ENCODE measurements at regions not wholly inside any gene's neighbourhood (a gene's known extent, or its start where the extent isn't known, plus 50 kb on each side); places are given as distances from the start of the nearest gene placed in this dataset.

DNA sequence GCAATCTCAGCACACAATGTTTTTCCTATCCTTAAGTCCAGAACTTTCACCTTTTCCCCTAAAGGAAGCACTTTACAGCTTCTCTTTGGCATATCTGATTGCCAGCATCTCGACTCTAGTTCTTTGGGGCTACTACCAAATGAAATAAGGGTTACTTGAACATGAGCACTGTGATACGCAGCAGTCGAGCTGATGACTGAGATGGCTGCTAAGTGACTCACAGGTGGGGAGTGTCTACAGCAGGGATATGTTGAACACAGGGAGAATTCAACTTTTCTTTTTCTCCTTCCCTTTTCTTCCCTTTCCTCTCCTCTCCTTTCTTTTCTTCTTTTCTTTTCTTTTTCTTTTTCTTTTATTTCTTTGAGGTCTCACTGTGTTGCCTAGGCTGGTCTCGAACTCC, 334.8 kb downstream of the MAF start:
- Histone ChIP-seq H3K23ac (ENCODE audit: low read depth, low read length) (no peak overlapping the region), H2BK15ac (ENCODE audit: low read depth, low read length) (no peak overlapping the region), H3K79me1 (ENCODE audit: low read depth in 1 of 2, low read length in 2 of 2) (no peaks in the 10 kb centered on the region), H3K18ac (ENCODE audit: low read depth, low read length) (no peak overlapping the region), H4K5ac (ENCODE audit: low read depth, low read length) (no peak overlapping the region), H3K56ac (ENCODE audit: extremely low read depth, insufficient read depth, low read length) (no peak overlapping the region), H3K4me2 (ENCODE audit: low read depth, low read length) (no peak overlapping the region), H4K91ac (ENCODE audit: insufficient read depth, low read depth, low read length) (no peak overlapping the region), H2AFZ (replicated peaks; ENCODE audit: low read length, poor library complexity) (no peak overlapping the region), H3K14ac (replicated peaks; ENCODE audit: low read depth, low read length) (no peak overlapping the region), H3K4me1 (ENCODE audit: control insufficient read depth, insufficient read depth, low read length) (no peaks in the 10 kb centered on the region), H2BK5ac (ENCODE audit: low read depth, low read length, poor library complexity, severe bottlenecking) (no peak overlapping the region), H3K4me3 (ENCODE audit: insufficient read depth, low read depth, low read length) (no peak overlapping the region), H4K20me1 (ENCODE audit: insufficient read depth, low read length) (no peaks in the 10 kb centered on the region), H3K4ac (ENCODE audit: low read depth, low read length) (no peak overlapping the region), H3K27me3 (ENCODE audit: control insufficient read depth, insufficient read depth, low read length) (no peaks in the 10 kb centered on the region), H3K9ac (ENCODE audit: low read depth, low read length) (no peak overlapping the region), H2AK9ac (replicated peaks; ENCODE audit: low read depth, low read length, poor library complexity) (no peak overlapping the region), H2AK5ac (ENCODE audit: low read depth, low read length) (no peak overlapping the region), H3K9me1 (ENCODE audit: insufficient read depth, low read length) (no peaks in the 10 kb centered on the region), H3K36me3 (ENCODE audit: control insufficient read depth, insufficient read depth, low read length) (no peaks in the 10 kb centered on the region), H2BK120ac (ENCODE audit: low read depth, low read length) (no peak overlapping the region), H3K9me3 (ENCODE audit: control insufficient read depth, insufficient read depth, low read length) (peaks cover 35% of the 10 kb centered on the region), H3K27ac (ENCODE audit: insufficient read depth, low read length) (no peak overlapping the region), H4K8ac (ENCODE audit: low read depth in 2 of 2, low read length in 2 of 2) (no peak overlapping the region), H2BK20ac (ENCODE audit: low read depth, low read length) (no peak overlapping the region)
- WGBS, 2 experiments (ENCODE audit: extremely low coverage in 2 of 2, insufficient read length in 1 of 2), result no CpG with 5 or more reads among the region's 4 CpGs
- dilution Hi-C loops (cut with HindIII; ENCODE audit: low sequenced_read_pairs, unreplicated experiment) (no loop called here), in situ Hi-C loops (cut with MboI; ENCODE audit: low sequenced_read_pairs) (no loop called here), intact Hi-C loops (cut with micrococcal nuclease) (loop anchor here (10.0 kb wide), 1 partner anchor 1141 kb away; no protein-coding TSS in a partner anchor)
- TF ChIP-seq POLR2A (IDR thresholded peaks at IDR 0.05; ENCODE audit: low read depth, low read length) (no peak), CHD1 (IDR thresholded peaks at IDR 0.05; ENCODE audit: low read depth, low read length) (no peak), RAD21 (IDR thresholded peaks at IDR 0.05; ENCODE audit: low read length) (no peak), CEBPB (IDR thresholded peaks at IDR 0.05; ENCODE audit: low read depth, low read length) (no peak), SMC3 (IDR thresholded peaks at IDR 0.05; ENCODE audit: low read depth, low read length) (no peak), FOS (IDR thresholded peaks at IDR 0.05; ENCODE audit: low read depth, low read length) (no peak), MXI1 (IDR thresholded peaks at IDR 0.05; ENCODE audit: borderline replicate concordance, low read depth, low read length) (no peak), USF2 (IDR thresholded peaks at IDR 0.05; ENCODE audit: low read depth, low read length) (no peak), RCOR1 (IDR thresholded peaks at IDR 0.05; ENCODE audit: insufficient replicate concordance, low read length) (no peak), MAFK (IDR thresholded peaks at IDR 0.05; ENCODE audit: low read depth, low read length) (no peak), BHLHE40 (IDR thresholded peaks at IDR 0.05; ENCODE audit: low read depth, low read length) (no peak), MAZ (IDR thresholded peaks at IDR 0.05; ENCODE audit: borderline replicate concordance, low read depth, low read length) (no peak), NFE2L2 (IDR thresholded peaks at IDR 0.05; ENCODE audit: low read depth, low read length) (no peak), RFX5 (IDR thresholded peaks at IDR 0.05; ENCODE audit: low read depth, low read length) (no peak)
- TF ChIP-seq, protein P1, sequence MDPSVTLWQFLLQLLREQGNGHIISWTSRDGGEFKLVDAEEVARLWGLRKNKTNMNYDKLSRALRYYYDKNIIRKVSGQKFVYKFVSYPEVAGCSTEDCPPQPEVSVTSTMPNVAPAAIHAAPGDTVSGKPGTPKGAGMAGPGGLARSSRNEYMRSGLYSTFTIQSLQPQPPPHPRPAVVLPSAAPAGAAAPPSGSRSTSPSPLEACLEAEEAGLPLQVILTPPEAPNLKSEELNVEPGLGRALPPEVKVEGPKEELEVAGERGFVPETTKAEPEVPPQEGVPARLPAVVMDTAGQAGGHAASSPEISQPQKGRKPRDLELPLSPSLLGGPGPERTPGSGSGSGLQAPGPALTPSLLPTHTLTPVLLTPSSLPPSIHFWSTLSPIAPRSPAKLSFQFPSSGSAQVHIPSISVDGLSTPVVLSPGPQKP (IDR thresholded peaks at IDR 0.05; ENCODE audit: borderline replicate concordance, low read depth, low read length), result no peak
- TF ChIP-seq, protein P2, sequence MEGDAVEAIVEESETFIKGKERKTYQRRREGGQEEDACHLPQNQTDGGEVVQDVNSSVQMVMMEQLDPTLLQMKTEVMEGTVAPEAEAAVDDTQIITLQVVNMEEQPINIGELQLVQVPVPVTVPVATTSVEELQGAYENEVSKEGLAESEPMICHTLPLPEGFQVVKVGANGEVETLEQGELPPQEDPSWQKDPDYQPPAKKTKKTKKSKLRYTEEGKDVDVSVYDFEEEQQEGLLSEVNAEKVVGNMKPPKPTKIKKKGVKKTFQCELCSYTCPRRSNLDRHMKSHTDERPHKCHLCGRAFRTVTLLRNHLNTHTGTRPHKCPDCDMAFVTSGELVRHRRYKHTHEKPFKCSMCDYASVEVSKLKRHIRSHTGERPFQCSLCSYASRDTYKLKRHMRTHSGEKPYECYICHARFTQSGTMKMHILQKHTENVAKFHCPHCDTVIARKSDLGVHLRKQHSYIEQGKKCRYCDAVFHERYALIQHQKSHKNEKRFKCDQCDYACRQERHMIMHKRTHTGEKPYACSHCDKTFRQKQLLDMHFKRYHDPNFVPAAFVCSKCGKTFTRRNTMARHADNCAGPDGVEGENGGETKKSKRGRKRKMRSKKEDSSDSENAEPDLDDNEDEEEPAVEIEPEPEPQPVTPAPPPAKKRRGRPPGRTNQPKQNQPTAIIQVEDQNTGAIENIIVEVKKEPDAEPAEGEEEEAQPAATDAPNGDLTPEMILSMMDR (conservative IDR thresholded peaks at IDR 0.05; ENCODE audit: low read depth, low read length), result no peak
- POLR2A ChIA-PET (ENCODE audit: unreplicated experiment), result no interaction called here
- CTCF ChIA-PET, result no interaction called here
- DNase-seq, result no peak
- ATAC-seq (ENCODE audit: low read depth), result no peak
- no TSS peak for BruUV-seq (replicated peaks)
